ENCODE measurements at regions not wholly inside any gene's neighbourhood (a gene's known extent, or its start where the extent isn't known, plus 50 kb on each side); places are given as distances from the start of the nearest gene placed in this dataset.

DNA sequence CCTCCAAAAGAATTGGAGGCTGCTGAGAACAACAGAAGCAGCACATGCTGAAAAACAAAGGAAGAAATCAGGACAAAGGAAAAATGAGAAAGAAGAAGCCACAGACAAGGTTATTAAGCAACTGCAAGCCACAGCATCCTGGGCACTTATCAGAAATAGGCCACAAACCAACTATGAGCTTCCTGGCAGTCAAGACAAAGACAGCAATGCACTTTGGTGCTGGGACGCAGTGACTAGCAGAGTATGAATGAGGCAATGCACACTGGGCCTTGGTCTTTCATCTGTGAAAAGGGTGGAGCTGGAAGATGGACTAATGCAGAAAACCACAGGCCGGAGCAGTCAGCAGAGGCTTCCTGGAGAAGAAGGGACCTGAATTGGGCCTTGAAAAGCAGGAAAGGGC lies 56.0 kb upstream of the LINGO1 start:
- no peak for DNase-seq
- WGBS, 4 donors, result 82 to 85% (median 84%) methylated on average over 2 of the region's 2 CpGs
- intact Hi-C loops (cut with DNase I), result no loop called here

DNA sequence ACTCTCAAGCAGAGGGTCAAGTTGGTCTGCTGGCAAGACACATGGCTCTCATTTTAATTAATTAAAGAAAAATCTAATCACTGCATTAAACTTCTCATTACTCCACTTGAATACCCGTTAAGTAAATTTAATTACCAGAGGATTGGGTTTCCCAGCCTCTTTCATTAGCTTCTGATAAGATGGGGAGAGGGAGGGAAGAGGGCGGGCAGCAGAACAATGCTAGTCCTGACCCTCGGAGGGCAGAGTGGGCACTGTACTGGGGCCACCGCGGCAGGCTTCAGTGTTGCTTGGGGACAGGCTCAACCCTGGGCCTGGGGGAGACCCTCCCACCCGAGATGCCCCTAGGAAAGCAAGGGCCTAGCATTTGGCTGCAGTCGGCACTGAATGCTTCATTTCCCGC lies 55.6 kb upstream of the LINGO1 start:
- 76 to 83% (median 81%) methylated on average over 8 of the region's 8 CpGs for WGBS, 4 donors
- no peaks in the 10 kb centered on the region for H3K36me3 ChIP-seq
- H3K9me3 ChIP-seq, result no peaks in the 10 kb centered on the region
- intact Hi-C loops (cut with DNase I), result no loop called here
- no peak overlapping the region for H3K27ac ChIP-seq
- DNase-seq, result no peak
- no peak overlapping the region for H3K4me3 ChIP-seq
- no peak for ATAC-seq
- H3K4me1 ChIP-seq, result no peaks in the 10 kb centered on the region
- no peak for TF ChIP-seq POLR2A (IDR thresholded peaks at IDR 0.05)
- TF ChIP-seq, protein P1, sequence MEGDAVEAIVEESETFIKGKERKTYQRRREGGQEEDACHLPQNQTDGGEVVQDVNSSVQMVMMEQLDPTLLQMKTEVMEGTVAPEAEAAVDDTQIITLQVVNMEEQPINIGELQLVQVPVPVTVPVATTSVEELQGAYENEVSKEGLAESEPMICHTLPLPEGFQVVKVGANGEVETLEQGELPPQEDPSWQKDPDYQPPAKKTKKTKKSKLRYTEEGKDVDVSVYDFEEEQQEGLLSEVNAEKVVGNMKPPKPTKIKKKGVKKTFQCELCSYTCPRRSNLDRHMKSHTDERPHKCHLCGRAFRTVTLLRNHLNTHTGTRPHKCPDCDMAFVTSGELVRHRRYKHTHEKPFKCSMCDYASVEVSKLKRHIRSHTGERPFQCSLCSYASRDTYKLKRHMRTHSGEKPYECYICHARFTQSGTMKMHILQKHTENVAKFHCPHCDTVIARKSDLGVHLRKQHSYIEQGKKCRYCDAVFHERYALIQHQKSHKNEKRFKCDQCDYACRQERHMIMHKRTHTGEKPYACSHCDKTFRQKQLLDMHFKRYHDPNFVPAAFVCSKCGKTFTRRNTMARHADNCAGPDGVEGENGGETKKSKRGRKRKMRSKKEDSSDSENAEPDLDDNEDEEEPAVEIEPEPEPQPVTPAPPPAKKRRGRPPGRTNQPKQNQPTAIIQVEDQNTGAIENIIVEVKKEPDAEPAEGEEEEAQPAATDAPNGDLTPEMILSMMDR (IDR thresholded peaks at IDR 0.05), result no peak
- peaks cover 0 to 13% (median 4%) of the 10 kb centered on the region in 9 donors for H3K27me3 ChIP-seq

More for the DNA sequence above, 56.0 kb upstream of the LINGO1 start:
- ATAC-seq, result no peak
- Histone ChIP-seq H3K4me3 (no peak overlapping the region), H3K27ac (no peak overlapping the region), H3K9me3 (no peaks in the 10 kb centered on the region), H3K4me1 (no peaks in the 10 kb centered on the region), H3K27me3 (peaks cover 0 to 16% (median 4%) of the 10 kb centered on the region in 9 donors), H3K36me3 (no peaks in the 10 kb centered on the region)
- TF ChIP-seq POLR2A (IDR thresholded peaks at IDR 0.05), result no peak
- TF ChIP-seq, protein P1 (IDR thresholded peaks at IDR 0.05), result no peak

DNA sequence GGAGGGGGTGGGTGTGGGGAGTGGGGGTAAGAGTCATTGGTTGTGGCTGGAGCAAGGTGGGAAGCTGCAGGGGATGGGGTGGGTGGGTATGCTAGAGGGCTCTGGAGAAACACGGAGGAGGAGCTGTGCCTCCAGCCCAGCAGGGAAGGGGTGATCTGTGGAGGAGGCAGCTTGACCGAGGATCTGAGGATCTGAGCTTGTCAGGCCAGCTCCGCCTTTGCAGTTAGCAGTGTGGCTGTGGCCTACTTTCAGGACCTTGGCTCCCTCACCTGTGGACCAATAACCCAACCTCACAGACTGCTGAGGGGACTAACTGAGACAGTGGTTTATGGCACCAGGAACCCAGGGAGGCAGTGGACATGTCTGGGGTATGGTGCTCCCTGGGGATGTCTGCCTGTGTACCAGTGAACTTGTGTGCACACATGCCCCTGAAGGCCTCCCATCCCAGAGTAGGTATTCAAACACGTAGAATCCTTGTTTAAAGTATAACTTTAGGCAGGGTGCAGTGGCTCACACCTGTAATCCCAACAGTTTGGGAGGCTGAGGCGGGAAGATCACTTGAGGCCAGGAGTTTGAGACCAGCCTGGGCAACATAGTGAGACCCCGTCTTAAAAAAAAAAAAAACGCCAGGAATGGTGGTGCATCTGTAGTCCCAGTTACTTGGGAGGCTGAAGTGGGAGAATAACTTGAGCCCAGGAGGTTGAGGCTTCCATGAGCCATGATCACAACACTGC lies 52.5 kb upstream of the LINGO1 start:
- intact Hi-C loops (cut with DNase I), result no loop called here
- H3K27ac ChIP-seq, result no peak overlapping the region
- H3K4me3 ChIP-seq, result no peak overlapping the region
- ATAC-seq (no peak), DNase-seq (no peak)
- H3K9me3 ChIP-seq, result no peaks in the 10 kb centered on the region
- peaks cover 0 to 5% (median 1%) of the 10 kb centered on the region in 9 donors for H3K27me3 ChIP-seq
- 81 to 89% (median 83%) methylated on average over 7 of the region's 7 CpGs for WGBS, 4 donors
- TF ChIP-seq POLR2A (IDR thresholded peaks at IDR 0.05), result no peak
- TF ChIP-seq, protein P1 (IDR thresholded peaks at IDR 0.05), result no peak
- no peaks in the 10 kb centered on the region for H3K36me3 ChIP-seq
- H3K4me1 ChIP-seq, result no peaks in the 10 kb centered on the region

DNA sequence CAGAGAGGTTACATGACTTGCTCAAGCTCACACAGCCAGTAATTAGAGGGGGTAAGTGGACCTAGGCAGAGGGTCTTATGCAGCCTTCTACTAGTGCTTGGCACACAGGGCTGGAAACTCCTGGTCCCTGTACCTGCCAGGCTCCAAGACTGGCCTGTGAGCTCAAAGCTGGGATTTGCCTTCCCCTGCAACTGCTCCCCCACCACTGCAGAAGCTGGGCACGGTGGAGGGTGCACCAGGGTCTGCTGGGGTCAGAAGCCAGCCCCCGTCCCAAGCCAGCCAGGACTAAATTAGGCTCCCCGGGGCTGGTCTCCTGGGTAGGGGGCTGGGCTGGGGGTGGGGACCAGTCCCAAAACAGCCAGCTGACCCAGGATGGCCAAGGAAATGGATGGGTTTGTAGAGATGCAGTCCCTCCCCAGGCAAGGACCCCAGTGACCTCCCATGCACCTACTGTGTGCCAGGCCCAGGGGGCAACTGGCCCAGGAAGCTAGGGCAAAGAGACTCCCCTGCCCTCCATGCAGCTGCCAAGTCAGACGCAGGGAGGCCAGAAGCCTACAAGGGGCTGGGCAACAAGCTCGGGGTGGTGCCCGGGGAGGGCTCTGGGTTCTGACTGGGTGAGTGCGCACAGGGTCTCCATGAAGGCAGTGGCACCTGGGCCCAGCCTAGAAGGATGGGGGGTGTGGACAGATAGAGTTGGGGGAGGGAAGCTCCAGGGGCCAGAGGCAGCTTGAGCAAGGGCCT lies 51.8 kb upstream of the LINGO1 start:
- 70 to 84% (median 76%) methylated on average over 2 to 7 of the region's 7 CpGs for WGBS, 4 donors
- H3K4me1 ChIP-seq, result no peaks in the 10 kb centered on the region
- ATAC-seq, result no peak
- no peaks in the 10 kb centered on the region for H3K36me3 ChIP-seq
- H3K9me3 ChIP-seq, result no peaks in the 10 kb centered on the region
- H3K27ac ChIP-seq, result no peak overlapping the region
- TF ChIP-seq, protein P1 (IDR thresholded peaks at IDR 0.05), result no peak
- no peak overlapping the region for H3K4me3 ChIP-seq
- H3K27me3 ChIP-seq, result peaks cover 0 to 5% (median 0%) of the 10 kb centered on the region in 9 donors
- DNase-seq, result no peak
- intact Hi-C loops (cut with DNase I), result no loop called here

All from heart left ventricle (tissue), 16 donors.